Muscle of leg (tissue), 3 donors: ENCODE measurements at regions not wholly inside any gene's neighbourhood (a gene's known extent, or its start where the extent isn't known, plus 50 kb on each side); places are given as distances from the start of the nearest gene placed in this dataset.

Experiments used
- DNase-seq: peaks from one replicate; pipeline ENCODE4 v3.0.0; 2013
- H3K27ac ChIP-seq: one replicate; pipeline ENCODE4 v1.5.1; 2013; ENCODE audit warnings: mild to moderate bottlenecking, low read length, control low read depth
- H3K27me3 ChIP-seq: one replicate; pipeline ENCODE4 v1.6.1; 2013; ENCODE audit warnings: low read length; ENCODE audit not compliant: control insufficient read depth, insufficient read depth
- H3K36me3 ChIP-seq: one replicate; pipeline ENCODE4 v1.6.1; 2013; ENCODE audit warnings: low read length; ENCODE audit not compliant: control insufficient read depth, insufficient read depth
- H3K4me1 ChIP-seq: one replicate; pipeline ENCODE4 v1.6.1; 2013; ENCODE audit warnings: low read length; ENCODE audit not compliant: control insufficient read depth, insufficient read depth
- H3K4me3 ChIP-seq: one replicate; pipeline ENCODE4 v1.5.1; 2013; ENCODE audit warnings: low read length, control low read depth
- H3K9me3 ChIP-seq: replicated peaks from 2 replicates; pipeline ENCODE4 v1.6.1; 2013; ENCODE audit warnings: low read depth, low read length; ENCODE audit not compliant: control insufficient read depth
- WGBS: methylation state at CpG from one replicate; pipeline ENCODE4 v1.1.5; 2013; ENCODE audit warnings: missing lambda C conversion rate; ENCODE audit not compliant: insufficient coverage; 5-methylcytosine and 5-hydroxymethylcytosine counted together

GRCh38 chr2:228378696-228379425 is 197.4 kb upstream of the SPHKAP start:
- peaks cover 14% of the 10 kb centered on the region for H3K4me1 ChIP-seq
- H3K27ac ChIP-seq, result no peak overlapping the region
- no peak overlapping the region for H3K4me3 ChIP-seq
- H3K36me3 ChIP-seq, result no peaks in the 10 kb centered on the region
- no peaks in the 10 kb centered on the region for H3K9me3 ChIP-seq
- no peaks in the 10 kb centered on the region for H3K27me3 ChIP-seq
- WGBS, result 69% methylated on average over 3 of the region's 3 CpGs
- DNase-seq, result no peak

GRCh38 chr2:228378233-228378632 is 196.7 kb upstream of the SPHKAP start:
- 70% methylated on average over 1 of the region's 2 CpGs for WGBS
- H3K36me3 ChIP-seq, result no peaks in the 10 kb centered on the region
- no peak overlapping the region for H3K4me3 ChIP-seq
- H3K27me3 ChIP-seq, result no peaks in the 10 kb centered on the region
- H3K9me3 ChIP-seq, result no peaks in the 10 kb centered on the region
- peaks cover 14% of the 10 kb centered on the region for H3K4me1 ChIP-seq
- DNase-seq, result peak; percentile 40
- peak overlapping the region; percentile 18 for H3K27ac ChIP-seq

GRCh38 chr2:228377533-228377932 is 196.0 kb upstream of the SPHKAP start:
- no peak for DNase-seq
- no peaks in the 10 kb centered on the region for H3K27me3 ChIP-seq
- no peaks in the 10 kb centered on the region for H3K9me3 ChIP-seq
- H3K27ac ChIP-seq, result no peak overlapping the region
- no peaks in the 10 kb centered on the region for H3K36me3 ChIP-seq
- peaks cover 14% of the 10 kb centered on the region for H3K4me1 ChIP-seq
- WGBS, result 16% methylated on average over 3 of the region's 6 CpGs
- H3K4me3 ChIP-seq, result no peak overlapping the region

- WGBS, result 39% methylated on average over 3 of the region's 3 CpGs
- no peak overlapping the region for H3K4me3 ChIP-seq
- H3K36me3 ChIP-seq, result no peaks in the 10 kb centered on the region
- DNase-seq, result peak; percentile 70
- no peaks in the 10 kb centered on the region for H3K27me3 ChIP-seq
- H3K27ac ChIP-seq, result no peak overlapping the region
- no peaks in the 10 kb centered on the region for H3K9me3 ChIP-seq
- H3K4me1 ChIP-seq, result peaks cover 14% of the 10 kb centered on the region
These were observed 193.3 kb upstream of the SPHKAP start for GRCh38 chr2:228374741-228375140.

- no CpG with 5 or more reads among the region's 2 CpGs for WGBS
- Histone ChIP-seq H3K27me3 (no peaks in the 10 kb centered on the region), H3K36me3 (no peaks in the 10 kb centered on the region), H3K9me3 (no peaks in the 10 kb centered on the region), H3K4me3 (no peak overlapping the region), H3K4me1 (peaks cover 13% of the 10 kb centered on the region), H3K27ac (no peak overlapping the region)
- no peak for DNase-seq
These were observed 191.7 kb upstream of the SPHKAP start for GRCh38 chr2:228373191-228373590.

GRCh38 chr2:228372212-228372611 is 190.7 kb upstream of the SPHKAP start:
- WGBS, result 77% methylated on average over 2 of the region's 2 CpGs

GRCh38 chr2:228369400-228370031 is 188.0 kb upstream of the SPHKAP start:
- no peak overlapping the region for H3K27ac ChIP-seq
- DNase-seq, result no peak
- WGBS, result 62% methylated on average over 2 of the region's 5 CpGs
- H3K36me3 ChIP-seq, result no peaks in the 10 kb centered on the region
- no peaks in the 10 kb centered on the region for H3K27me3 ChIP-seq
- H3K4me1 ChIP-seq, result no peaks in the 10 kb centered on the region
- no peaks in the 10 kb centered on the region for H3K9me3 ChIP-seq
- no peak overlapping the region for H3K4me3 ChIP-seq

More at GRCh38 chr2:228372212-228372611, 190.7 kb upstream of the SPHKAP start:
- no peaks in the 10 kb centered on the region for H3K27me3 ChIP-seq
- no peak overlapping the region for H3K4me3 ChIP-seq
- no peaks in the 10 kb centered on the region for H3K36me3 ChIP-seq
- peaks cover 5% of the 10 kb centered on the region for H3K4me1 ChIP-seq
- no peak for DNase-seq
- H3K9me3 ChIP-seq, result no peaks in the 10 kb centered on the region
- no peak overlapping the region for H3K27ac ChIP-seq

GRCh38 chr2:228367356-228367755 is 185.9 kb upstream of the SPHKAP start:
- no CpG with 5 or more reads among the region's 2 CpGs for WGBS
- no peaks in the 10 kb centered on the region for H3K9me3 ChIP-seq
- no peak for DNase-seq
- H3K27me3 ChIP-seq, result no peaks in the 10 kb centered on the region
- H3K4me1 ChIP-seq, result no peaks in the 10 kb centered on the region
- H3K27ac ChIP-seq, result no peak overlapping the region
- no peak overlapping the region for H3K4me3 ChIP-seq
- no peaks in the 10 kb centered on the region for H3K36me3 ChIP-seq

- Histone ChIP-seq H3K4me1 (no peaks in the 10 kb centered on the region), H3K9me3 (no peaks in the 10 kb centered on the region), H3K36me3 (no peaks in the 10 kb centered on the region), H3K27me3 (no peaks in the 10 kb centered on the region), H3K27ac (no peak overlapping the region), H3K4me3 (no peak overlapping the region)
- no peak for DNase-seq
- WGBS, result no CpG with 5 or more reads among the region's 1 CpG
These were observed 178.0 kb upstream of the SPHKAP start for GRCh38 chr2:228359473-228359872.

- H3K4me3 ChIP-seq, result no peak overlapping the region
- H3K27me3 ChIP-seq, result no peaks in the 10 kb centered on the region
- DNase-seq, result no peak
- H3K9me3 ChIP-seq, result peaks cover 3% of the 10 kb centered on the region
- no peak overlapping the region for H3K27ac ChIP-seq
- H3K36me3 ChIP-seq, result no peaks in the 10 kb centered on the region
- 75% methylated on average over 1 of the region's 2 CpGs for WGBS
- H3K4me1 ChIP-seq, result peaks cover 3% of the 10 kb centered on the region
These were observed 174.4 kb upstream of the SPHKAP start for GRCh38 chr2:228355897-228356296.
